Hepatocyte (in vitro differentiated cells): ENCODE measurements at regions not wholly inside any gene's neighbourhood (a gene's known extent, or its start where the extent isn't known, plus 50 kb on each side); places are given as distances from the start of the nearest gene placed in this dataset.

Experiments used
- EZH2 ChIP-seq: fragments of 200-600 bp; sonication (generic); IDR thresholded peaks from 2 replicates; pipeline ENCODE4 v1.6.1; 2016; ENCODE audit warnings: antibody characterized with exemption, mild to moderate bottlenecking, borderline replicate concordance
- EZH2phosphoT487 ChIP-seq: fragments of 200-600 bp; sonication (generic); IDR thresholded peaks from one replicate; pipeline ENCODE4 v1.6.1; 2018; ENCODE audit warnings: antibody characterized with exemption, mild to moderate bottlenecking, low read depth, moderate library complexity; ENCODE audit not compliant: unreplicated experiment, severe bottlenecking
- TF ChIP-seq, protein P1 (sequence below): fragments of 200-600 bp; sonication (generic); IDR thresholded peaks from 2 replicates; pipeline ENCODE4 v1.5.1; 2016; ENCODE audit warnings: antibody characterized with exemption, mild to moderate bottlenecking; ENCODE audit not compliant: poor library complexity

DNA sequence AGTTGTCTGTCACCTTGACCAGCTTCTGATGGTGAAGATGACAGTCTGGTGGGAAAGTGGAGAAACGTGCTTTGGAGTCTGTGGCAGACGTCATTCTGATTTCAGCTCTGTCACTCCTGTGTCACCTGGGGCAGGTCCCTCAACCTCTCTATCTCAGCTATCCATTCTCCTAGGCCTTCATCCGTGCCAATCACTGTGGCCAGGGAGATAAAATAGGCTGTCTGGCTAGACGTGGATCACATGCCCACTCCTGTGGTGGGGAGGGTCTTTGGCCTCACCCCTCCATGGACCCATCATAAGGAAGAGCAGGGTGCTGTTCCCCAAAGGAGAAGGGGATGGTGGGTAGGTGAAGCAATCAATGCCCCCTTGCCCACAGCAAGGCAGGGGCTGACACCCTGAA is 140.3 kb downstream of the ACTL8 start:
- TF ChIP-seq, protein P1, sequence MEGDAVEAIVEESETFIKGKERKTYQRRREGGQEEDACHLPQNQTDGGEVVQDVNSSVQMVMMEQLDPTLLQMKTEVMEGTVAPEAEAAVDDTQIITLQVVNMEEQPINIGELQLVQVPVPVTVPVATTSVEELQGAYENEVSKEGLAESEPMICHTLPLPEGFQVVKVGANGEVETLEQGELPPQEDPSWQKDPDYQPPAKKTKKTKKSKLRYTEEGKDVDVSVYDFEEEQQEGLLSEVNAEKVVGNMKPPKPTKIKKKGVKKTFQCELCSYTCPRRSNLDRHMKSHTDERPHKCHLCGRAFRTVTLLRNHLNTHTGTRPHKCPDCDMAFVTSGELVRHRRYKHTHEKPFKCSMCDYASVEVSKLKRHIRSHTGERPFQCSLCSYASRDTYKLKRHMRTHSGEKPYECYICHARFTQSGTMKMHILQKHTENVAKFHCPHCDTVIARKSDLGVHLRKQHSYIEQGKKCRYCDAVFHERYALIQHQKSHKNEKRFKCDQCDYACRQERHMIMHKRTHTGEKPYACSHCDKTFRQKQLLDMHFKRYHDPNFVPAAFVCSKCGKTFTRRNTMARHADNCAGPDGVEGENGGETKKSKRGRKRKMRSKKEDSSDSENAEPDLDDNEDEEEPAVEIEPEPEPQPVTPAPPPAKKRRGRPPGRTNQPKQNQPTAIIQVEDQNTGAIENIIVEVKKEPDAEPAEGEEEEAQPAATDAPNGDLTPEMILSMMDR = no peak
- TF ChIP-seq EZH2 (no peak), EZH2phosphoT487 (no peak)
